ENCODE measurements at regions not wholly inside any gene's neighbourhood (a gene's known extent, or its start where the extent isn't known, plus 50 kb on each side); places are given as distances from the start of the nearest gene placed in this dataset.
"Not testable (repeated sequence)": the region's sequence is repeated elsewhere in the genome, so short reads cannot be mapped to it uniquely, and the experiment has no call there.

GRCh38 chr6:137801352-137802114 lies 65.5 kb upstream of the TNFAIP3 start:
- no peaks in the 10 kb centered on the region for H3K9me3 ChIP-seq (ENCODE audit: control insufficient read depth, low read depth, low read length)
- peak; percentile 86 to 91 for DNase-seq
- H3K27me3 ChIP-seq (ENCODE audit: control insufficient read depth, insufficient read depth, low read length): no peaks in the 10 kb centered on the region
- no peaks in the 10 kb centered on the region for H3K36me3 ChIP-seq (ENCODE audit: control insufficient read depth, insufficient read depth, low read length)
- H3K4me3 ChIP-seq (ENCODE audit: low read length): no peak overlapping the region
- peak overlapping the region; percentile 81 for H3K27ac ChIP-seq (ENCODE audit: low read length)
- H3K4me1 ChIP-seq (ENCODE audit: control insufficient read depth, insufficient read depth, low read length): peaks cover 50% of the 10 kb centered on the region
- no CpG with 5 or more reads among the region's 5 CpGs for WGBS (ENCODE audit: insufficient coverage, low lambda C conversion rate)

GRCh38 chr6:137802408-137803182 lies 64.5 kb upstream of the TNFAIP3 start:
- Histone ChIP-seq H3K4me1 (ENCODE audit: control insufficient read depth, insufficient read depth, low read length) (peaks cover 50% of the 10 kb centered on the region), H3K9me3 (ENCODE audit: control insufficient read depth, low read depth, low read length) (no peaks in the 10 kb centered on the region), H3K27me3 (ENCODE audit: control insufficient read depth, insufficient read depth, low read length) (no peaks in the 10 kb centered on the region), H3K27ac (ENCODE audit: low read length) (peak overlapping the region; percentile 81), H3K4me3 (ENCODE audit: low read length) (no peak overlapping the region), H3K36me3 (ENCODE audit: control insufficient read depth, insufficient read depth, low read length) (no peaks in the 10 kb centered on the region)
- DNase-seq: peak; percentile 55 to 75
- WGBS (ENCODE audit: insufficient coverage, low lambda C conversion rate): no CpG with 5 or more reads among the region's 8 CpGs

- no CpG with 5 or more reads among the region's 2 CpGs for whole genome bisulfite sequencing (ENCODE audit: insufficient coverage, low lambda C conversion rate)
- H3K4me3 ChIP-seq (ENCODE audit: low read length): no peak overlapping the region
- no peaks in the 10 kb centered on the region for H3K9me3 ChIP-seq (ENCODE audit: control insufficient read depth, low read depth, low read length)
- no peaks in the 10 kb centered on the region for H3K27me3 ChIP-seq (ENCODE audit: control insufficient read depth, insufficient read depth, low read length)
- no peak for DNase-seq
- H3K27ac ChIP-seq (ENCODE audit: low read length): no peak overlapping the region
- H3K4me1 ChIP-seq (ENCODE audit: control insufficient read depth, insufficient read depth, low read length): peaks cover 47% of the 10 kb centered on the region
- no peaks in the 10 kb centered on the region for H3K36me3 ChIP-seq (ENCODE audit: control insufficient read depth, insufficient read depth, low read length)
These were observed 62.4 kb upstream of the TNFAIP3 start for GRCh38 chr6:137804637-137805036.

GRCh38 chr6:137805622-137806021 lies 61.4 kb upstream of the TNFAIP3 start:
- no peak overlapping the region for H3K27ac ChIP-seq (ENCODE audit: low read length)

GRCh38 chr6:137806914-137807682 lies 60.0 kb upstream of the TNFAIP3 start:
- Histone ChIP-seq H3K27ac (ENCODE audit: low read length) (no peak overlapping the region), H3K4me3 (ENCODE audit: low read length) (no peak overlapping the region), H3K4me1 (ENCODE audit: control insufficient read depth, insufficient read depth, low read length) (peaks cover 39% of the 10 kb centered on the region), H3K36me3 (ENCODE audit: control insufficient read depth, insufficient read depth, low read length) (no peaks in the 10 kb centered on the region), H3K27me3 (ENCODE audit: control insufficient read depth, insufficient read depth, low read length) (no peaks in the 10 kb centered on the region), H3K9me3 (ENCODE audit: control insufficient read depth, low read depth, low read length) (no peaks in the 10 kb centered on the region)
- DNase-seq: no peak
- WGBS (ENCODE audit: insufficient coverage, low lambda C conversion rate): 100% methylated on average over 2 of the region's 5 CpGs

More at GRCh38 chr6:137805622-137806021, 61.4 kb upstream of the TNFAIP3 start:
- Histone ChIP-seq H3K4me1 (ENCODE audit: control insufficient read depth, insufficient read depth, low read length) (peaks cover 42% of the 10 kb centered on the region), H3K9me3 (ENCODE audit: control insufficient read depth, low read depth, low read length) (no peaks in the 10 kb centered on the region), H3K36me3 (ENCODE audit: control insufficient read depth, insufficient read depth, low read length) (no peaks in the 10 kb centered on the region), H3K4me3 (ENCODE audit: low read length) (no peak overlapping the region), H3K27me3 (ENCODE audit: control insufficient read depth, insufficient read depth, low read length) (no peaks in the 10 kb centered on the region)
- no CpG with 5 or more reads among the region's 7 CpGs for WGBS (ENCODE audit: insufficient coverage, low lambda C conversion rate)
- DNase-seq: no peak

GRCh38 chr6:137808191-137808590 lies 58.9 kb upstream of the TNFAIP3 start:
- Histone ChIP-seq H3K4me3 (ENCODE audit: low read length) (no peak overlapping the region), H3K36me3 (ENCODE audit: control insufficient read depth, insufficient read depth, low read length) (no peaks in the 10 kb centered on the region), H3K9me3 (ENCODE audit: control insufficient read depth, low read depth, low read length) (no peaks in the 10 kb centered on the region), H3K27me3 (ENCODE audit: control insufficient read depth, insufficient read depth, low read length) (no peaks in the 10 kb centered on the region), H3K4me1 (ENCODE audit: control insufficient read depth, insufficient read depth, low read length) (peaks cover 30% of the 10 kb centered on the region), H3K27ac (ENCODE audit: low read length) (peak overlapping the region; percentile 92)
- DNase-seq: no peak

GRCh38 chr6:137808836-137809315 lies 58.2 kb upstream of the TNFAIP3 start:
- no peak overlapping the region for H3K4me3 ChIP-seq (ENCODE audit: low read length)
- H3K27ac ChIP-seq (ENCODE audit: low read length): peak overlapping the region; percentile 92
- H3K27me3 ChIP-seq (ENCODE audit: control insufficient read depth, insufficient read depth, low read length): no peaks in the 10 kb centered on the region
- WGBS (ENCODE audit: insufficient coverage, low lambda C conversion rate): 80% methylated on average over 1 of the region's 7 CpGs
- peaks cover 27% of the 10 kb centered on the region for H3K4me1 ChIP-seq (ENCODE audit: control insufficient read depth, insufficient read depth, low read length)
- no peaks in the 10 kb centered on the region for H3K36me3 ChIP-seq (ENCODE audit: control insufficient read depth, insufficient read depth, low read length)
- H3K9me3 ChIP-seq (ENCODE audit: control insufficient read depth, low read depth, low read length): no peaks in the 10 kb centered on the region
- DNase-seq: peak; percentile 94 to 97

GRCh38 chr6:137809895-137810553 lies 57.0 kb upstream of the TNFAIP3 start:
- DNase-seq: not testable (repeated sequence)

GRCh38 chr6:137810554-137811120 lies 56.4 kb upstream of the TNFAIP3 start:
- DNase-seq: no peak
- WGBS (ENCODE audit: insufficient coverage, low lambda C conversion rate): 100% methylated on average over 3 of the region's 4 CpGs
- Histone ChIP-seq H3K4me1 (ENCODE audit: control insufficient read depth, insufficient read depth, low read length) (peaks cover 27% of the 10 kb centered on the region), H3K36me3 (ENCODE audit: control insufficient read depth, insufficient read depth, low read length) (no peaks in the 10 kb centered on the region), H3K4me3 (ENCODE audit: low read length) (no peak overlapping the region), H3K27me3 (ENCODE audit: control insufficient read depth, insufficient read depth, low read length) (no peaks in the 10 kb centered on the region), H3K9me3 (ENCODE audit: control insufficient read depth, low read depth, low read length) (no peaks in the 10 kb centered on the region), H3K27ac (ENCODE audit: low read length) (peak overlapping the region; percentile 60)

More at GRCh38 chr6:137809895-137810553, 57.0 kb upstream of the TNFAIP3 start:
- WGBS (ENCODE audit: insufficient coverage, low lambda C conversion rate): 91% methylated on average over 5 of the region's 7 CpGs
- H3K4me1 ChIP-seq (ENCODE audit: control insufficient read depth, insufficient read depth, low read length): peaks cover 27% of the 10 kb centered on the region
- not testable (repeated sequence) for H3K4me3 ChIP-seq (ENCODE audit: low read length); H3K36me3 ChIP-seq (ENCODE audit: control insufficient read depth, insufficient read depth, low read length); H3K9me3 ChIP-seq (ENCODE audit: control insufficient read depth, low read depth, low read length); H3K27me3 ChIP-seq (ENCODE audit: control insufficient read depth, insufficient read depth, low read length)
- H3K27ac ChIP-seq (ENCODE audit: low read length): peak overlapping the region; percentile 92

Data from large intestine (tissue), 3 donors.